WI38 (cell line): ENCODE measurements at regions not wholly inside any gene's neighbourhood (a gene's known extent, or its start where the extent isn't known, plus 50 kb on each side); places are given as distances from the start of the nearest gene placed in this dataset.

Experiments
- H3K4me3 ChIP-seq: 2 replicates; pipeline ENCODE4 v1.5.1; 2011; ENCODE audit warnings: low read depth, mild to moderate bottlenecking, control low read depth, low read length
- TF ChIP-seq, protein P1 (sequence below): IDR thresholded peaks from 2 replicates; pipeline ENCODE4 v1.5.1; 2012; ENCODE audit warnings: low read depth, mild to moderate bottlenecking, control low read depth, low read length

DNA sequence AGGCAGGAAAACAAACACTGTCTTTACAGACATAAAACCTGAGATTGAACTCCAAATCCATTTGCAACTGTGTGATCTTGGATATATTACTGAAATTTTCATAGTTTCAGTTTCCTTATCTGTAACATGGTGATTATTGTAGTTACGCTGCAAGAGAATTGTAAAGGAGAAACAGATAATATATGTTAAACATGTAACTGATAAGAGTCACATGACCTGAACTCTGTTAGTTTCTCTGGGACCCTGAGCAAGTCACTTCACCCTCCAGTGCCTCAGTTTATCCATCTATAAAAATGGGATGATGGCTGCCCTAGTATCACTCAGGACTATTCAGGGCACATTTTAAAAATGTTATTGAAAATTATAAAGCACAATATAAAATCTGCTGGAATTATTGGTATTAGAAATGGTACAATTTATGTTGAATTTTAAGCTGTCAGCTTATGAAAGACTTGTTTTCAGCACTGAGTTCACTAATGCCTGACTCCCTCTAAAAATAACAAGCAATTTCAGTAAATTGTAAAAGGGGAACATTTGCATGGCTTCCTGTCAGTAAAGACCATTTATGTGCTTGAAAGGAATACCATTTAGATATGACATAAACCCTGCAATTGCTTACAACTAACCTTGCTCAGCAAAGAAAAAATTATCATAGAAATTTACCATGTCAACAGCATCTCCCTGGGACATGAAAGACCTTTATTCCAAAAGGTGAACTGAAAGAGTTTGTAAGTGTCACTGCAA, 393.5 kb downstream of the RAD51AP2 start:
- TF ChIP-seq, protein P1, sequence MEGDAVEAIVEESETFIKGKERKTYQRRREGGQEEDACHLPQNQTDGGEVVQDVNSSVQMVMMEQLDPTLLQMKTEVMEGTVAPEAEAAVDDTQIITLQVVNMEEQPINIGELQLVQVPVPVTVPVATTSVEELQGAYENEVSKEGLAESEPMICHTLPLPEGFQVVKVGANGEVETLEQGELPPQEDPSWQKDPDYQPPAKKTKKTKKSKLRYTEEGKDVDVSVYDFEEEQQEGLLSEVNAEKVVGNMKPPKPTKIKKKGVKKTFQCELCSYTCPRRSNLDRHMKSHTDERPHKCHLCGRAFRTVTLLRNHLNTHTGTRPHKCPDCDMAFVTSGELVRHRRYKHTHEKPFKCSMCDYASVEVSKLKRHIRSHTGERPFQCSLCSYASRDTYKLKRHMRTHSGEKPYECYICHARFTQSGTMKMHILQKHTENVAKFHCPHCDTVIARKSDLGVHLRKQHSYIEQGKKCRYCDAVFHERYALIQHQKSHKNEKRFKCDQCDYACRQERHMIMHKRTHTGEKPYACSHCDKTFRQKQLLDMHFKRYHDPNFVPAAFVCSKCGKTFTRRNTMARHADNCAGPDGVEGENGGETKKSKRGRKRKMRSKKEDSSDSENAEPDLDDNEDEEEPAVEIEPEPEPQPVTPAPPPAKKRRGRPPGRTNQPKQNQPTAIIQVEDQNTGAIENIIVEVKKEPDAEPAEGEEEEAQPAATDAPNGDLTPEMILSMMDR: no peak
- H3K4me3 ChIP-seq: no peak overlapping the region

DNA sequence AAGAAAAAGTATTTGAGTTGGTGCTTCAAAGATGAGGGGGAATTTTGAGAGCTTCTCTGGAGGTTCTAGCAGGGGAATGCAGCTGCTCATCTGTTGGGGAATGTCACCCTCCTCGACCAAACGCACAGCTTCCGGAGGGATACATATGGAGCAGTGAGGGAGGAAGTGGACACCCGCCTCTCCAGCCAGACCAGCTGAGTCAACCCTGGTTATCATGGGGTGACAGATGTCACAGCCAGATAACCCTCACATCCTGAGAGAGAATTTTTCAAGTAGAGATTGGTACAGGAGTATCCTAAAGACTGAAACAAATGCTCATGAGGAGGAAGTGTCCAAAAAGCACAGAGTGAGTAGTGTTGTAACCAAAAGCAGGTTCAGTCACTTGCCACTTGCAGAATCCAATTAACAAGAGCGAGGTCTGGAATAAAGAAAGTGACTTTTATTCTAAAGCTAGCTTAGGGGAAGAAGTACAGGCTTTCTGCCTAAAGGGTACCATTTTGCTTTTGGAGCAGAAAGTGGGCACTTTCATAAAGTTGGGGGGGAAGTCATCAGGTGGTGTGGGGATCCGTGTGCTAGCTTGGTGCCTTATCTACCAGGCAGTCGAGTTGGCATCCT, 395.2 kb downstream of the RAD51AP2 start:
- TF ChIP-seq, protein P1: no peak

DNA sequence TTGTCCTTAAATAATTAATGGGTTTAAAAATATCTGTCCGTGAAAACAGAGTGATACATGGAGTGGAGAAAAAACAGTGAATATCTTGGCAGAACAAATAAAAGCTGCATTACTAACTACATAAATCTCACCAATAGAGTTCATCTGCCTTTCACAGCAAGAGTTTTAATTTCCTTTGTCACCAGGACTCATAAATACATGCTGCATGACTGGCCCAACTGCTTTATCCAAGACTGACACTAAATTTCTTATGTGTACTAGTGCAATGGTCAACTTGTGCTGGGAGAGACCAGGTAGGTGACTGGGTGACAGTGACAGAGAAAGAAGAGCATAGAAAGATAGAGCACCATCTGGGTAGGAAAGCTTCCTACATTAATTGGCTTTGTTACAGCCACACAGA, 402.8 kb downstream of the RAD51AP2 start:
- TF ChIP-seq, protein P1: no peak
- H3K4me3 ChIP-seq: no peak overlapping the region

More for the DNA sequence above, 395.2 kb downstream of the RAD51AP2 start:
- no peak overlapping the region for H3K4me3 ChIP-seq

DNA sequence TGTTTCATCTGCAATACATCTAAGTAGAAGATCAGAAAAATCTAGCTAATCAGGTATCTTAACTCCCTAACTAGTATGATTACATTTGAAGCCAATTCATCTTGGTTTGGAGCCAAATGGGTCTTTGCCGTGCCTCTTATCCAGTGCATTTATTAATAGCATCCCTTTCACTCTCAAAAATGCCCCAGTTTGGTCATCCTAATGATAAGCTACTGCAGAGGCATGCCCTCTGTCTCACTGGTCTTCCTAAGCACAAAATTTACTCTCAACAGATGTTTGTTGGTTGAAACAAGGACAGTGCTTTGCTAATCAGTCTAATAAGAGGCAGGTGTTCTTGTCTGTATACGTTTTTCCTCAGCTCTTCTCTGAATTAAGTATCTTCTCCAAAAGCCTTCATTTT, 403.2 kb downstream of the RAD51AP2 start:
- TF ChIP-seq, protein P1: no peak
- no peak overlapping the region for H3K4me3 ChIP-seq

DNA sequence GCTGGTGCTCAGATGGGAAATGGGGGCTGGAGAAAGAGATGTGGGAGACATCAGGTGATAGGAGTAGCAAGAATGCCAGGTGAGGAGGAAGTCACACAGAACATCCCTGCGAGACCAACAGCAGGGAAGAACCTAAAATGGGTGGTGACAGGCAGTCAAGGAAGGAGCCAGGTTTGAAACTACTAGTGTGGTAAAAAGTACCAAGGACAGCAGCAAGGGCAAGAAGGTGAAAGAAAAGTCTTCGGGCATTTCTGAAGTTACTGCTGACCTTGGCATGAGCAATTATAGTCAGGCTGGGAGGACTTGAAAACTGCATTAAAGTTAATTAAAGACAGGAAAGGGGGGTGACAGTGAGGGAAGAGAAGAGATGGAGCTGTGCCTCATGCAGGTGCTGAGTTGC, 410.4 kb downstream of the RAD51AP2 start:
- TF ChIP-seq, protein P1: no peak
- no peak overlapping the region for H3K4me3 ChIP-seq

DNA sequence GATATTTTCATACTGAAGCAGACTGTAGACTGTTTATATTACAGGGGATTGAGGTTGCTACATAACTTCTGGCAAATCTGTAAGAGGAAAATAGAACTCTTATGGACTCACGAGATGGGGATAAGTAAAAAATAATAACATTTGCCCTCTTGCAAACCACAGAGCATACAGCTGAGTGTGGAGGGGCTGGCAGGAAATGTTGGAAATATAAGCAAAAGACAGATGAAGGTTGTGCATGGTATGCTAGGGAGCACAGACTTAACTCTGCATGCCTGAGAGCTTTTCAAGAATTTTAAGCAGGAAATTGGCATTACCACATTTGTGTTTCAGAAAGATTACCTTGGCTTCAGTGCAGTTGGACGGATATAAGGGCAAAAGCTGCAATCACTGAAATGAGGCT, 411.1 kb downstream of the RAD51AP2 start:
- TF ChIP-seq, protein P1: no peak
- no peak overlapping the region for H3K4me3 ChIP-seq

DNA sequence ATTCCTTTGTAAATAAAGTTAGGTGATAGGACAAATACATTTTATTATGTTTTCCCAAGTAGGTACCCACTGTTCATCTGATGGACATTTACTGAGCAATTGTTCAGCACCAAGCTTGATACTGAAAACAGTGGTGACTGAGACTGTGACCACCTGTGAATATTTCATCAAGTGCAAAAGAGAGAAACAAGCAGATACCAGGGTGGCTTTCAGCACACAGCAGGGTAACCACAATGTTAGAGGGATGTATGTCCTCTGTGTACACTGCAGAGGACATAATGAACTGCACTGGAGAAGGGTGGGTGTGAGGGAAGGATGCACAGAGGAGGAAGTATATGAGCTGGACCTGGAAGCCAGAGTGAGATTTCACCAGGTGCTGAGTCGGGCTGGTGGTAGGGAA, 411.8 kb downstream of the RAD51AP2 start:
- H3K4me3 ChIP-seq: no peak overlapping the region
- TF ChIP-seq, protein P1: no peak
